ENCODE measurements at regions not wholly inside any gene's neighbourhood (a gene's known extent, or its start where the extent isn't known, plus 50 kb on each side); places are given as distances from the start of the nearest gene placed in this dataset.
"Not testable (repeated sequence)": the region's sequence is repeated elsewhere in the genome, so short reads cannot be mapped to it uniquely, and the experiment has no call there.

DNA sequence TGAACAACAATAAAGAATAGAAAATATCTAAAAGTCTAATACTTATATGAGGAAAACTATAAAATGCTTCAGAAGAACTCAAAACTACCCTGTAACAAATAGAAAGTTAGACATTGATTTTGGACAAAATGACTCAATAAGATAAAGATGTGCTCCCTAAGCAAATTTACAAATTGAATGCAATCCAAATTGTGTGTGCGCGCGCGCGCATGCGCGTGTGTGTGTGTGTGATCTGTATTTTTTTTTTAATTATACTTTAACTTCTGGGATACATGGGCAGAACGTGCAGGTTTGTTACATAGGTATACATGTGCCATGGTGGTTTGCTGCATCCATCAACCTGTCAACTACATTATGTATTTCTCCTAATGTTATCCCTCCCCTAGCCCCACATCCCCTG lies 320.8 kb upstream of the INTU start:
- TF ChIP-seq, protein P1, sequence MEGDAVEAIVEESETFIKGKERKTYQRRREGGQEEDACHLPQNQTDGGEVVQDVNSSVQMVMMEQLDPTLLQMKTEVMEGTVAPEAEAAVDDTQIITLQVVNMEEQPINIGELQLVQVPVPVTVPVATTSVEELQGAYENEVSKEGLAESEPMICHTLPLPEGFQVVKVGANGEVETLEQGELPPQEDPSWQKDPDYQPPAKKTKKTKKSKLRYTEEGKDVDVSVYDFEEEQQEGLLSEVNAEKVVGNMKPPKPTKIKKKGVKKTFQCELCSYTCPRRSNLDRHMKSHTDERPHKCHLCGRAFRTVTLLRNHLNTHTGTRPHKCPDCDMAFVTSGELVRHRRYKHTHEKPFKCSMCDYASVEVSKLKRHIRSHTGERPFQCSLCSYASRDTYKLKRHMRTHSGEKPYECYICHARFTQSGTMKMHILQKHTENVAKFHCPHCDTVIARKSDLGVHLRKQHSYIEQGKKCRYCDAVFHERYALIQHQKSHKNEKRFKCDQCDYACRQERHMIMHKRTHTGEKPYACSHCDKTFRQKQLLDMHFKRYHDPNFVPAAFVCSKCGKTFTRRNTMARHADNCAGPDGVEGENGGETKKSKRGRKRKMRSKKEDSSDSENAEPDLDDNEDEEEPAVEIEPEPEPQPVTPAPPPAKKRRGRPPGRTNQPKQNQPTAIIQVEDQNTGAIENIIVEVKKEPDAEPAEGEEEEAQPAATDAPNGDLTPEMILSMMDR (IDR thresholded peaks at IDR 0.05; ENCODE audit: borderline replicate concordance, insufficient read depth, low read depth, low read length), result no peak
- H3K4me3 ChIP-seq (ENCODE audit: low read depth, low read length), result no peak overlapping the region

DNA sequence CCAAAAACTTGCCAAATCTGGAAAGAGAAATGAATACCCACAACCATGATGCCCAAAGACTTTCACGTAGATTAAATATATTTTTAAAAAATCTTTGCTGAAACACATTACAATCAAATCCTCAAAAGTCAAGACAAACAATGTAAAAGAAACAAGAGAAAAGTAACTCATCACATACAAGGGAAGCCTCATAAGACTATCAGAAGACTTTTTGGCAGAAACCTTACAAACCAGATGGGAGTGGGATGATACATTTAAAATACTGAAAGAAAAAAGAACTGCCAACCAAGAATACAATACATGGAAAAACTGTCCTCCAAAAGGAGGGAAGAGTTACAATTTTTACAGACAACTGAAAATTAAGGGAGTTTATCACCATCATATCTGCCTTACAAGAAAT lies 319.0 kb upstream of the INTU start:
- H3K4me3 ChIP-seq (ENCODE audit: low read depth, low read length), result no peak overlapping the region
- TF ChIP-seq, protein P1 (IDR thresholded peaks at IDR 0.05; ENCODE audit: borderline replicate concordance, insufficient read depth, low read depth, low read length), result no peak

GRCh38 chr4:127327491-127327890 lies 305.3 kb upstream of the INTU start:
- TF ChIP-seq, protein P1 (IDR thresholded peaks at IDR 0.05; ENCODE audit: borderline replicate concordance, insufficient read depth, low read depth, low read length), result no peak
- no peak overlapping the region for H3K4me3 ChIP-seq (ENCODE audit: low read depth, low read length)

DNA sequence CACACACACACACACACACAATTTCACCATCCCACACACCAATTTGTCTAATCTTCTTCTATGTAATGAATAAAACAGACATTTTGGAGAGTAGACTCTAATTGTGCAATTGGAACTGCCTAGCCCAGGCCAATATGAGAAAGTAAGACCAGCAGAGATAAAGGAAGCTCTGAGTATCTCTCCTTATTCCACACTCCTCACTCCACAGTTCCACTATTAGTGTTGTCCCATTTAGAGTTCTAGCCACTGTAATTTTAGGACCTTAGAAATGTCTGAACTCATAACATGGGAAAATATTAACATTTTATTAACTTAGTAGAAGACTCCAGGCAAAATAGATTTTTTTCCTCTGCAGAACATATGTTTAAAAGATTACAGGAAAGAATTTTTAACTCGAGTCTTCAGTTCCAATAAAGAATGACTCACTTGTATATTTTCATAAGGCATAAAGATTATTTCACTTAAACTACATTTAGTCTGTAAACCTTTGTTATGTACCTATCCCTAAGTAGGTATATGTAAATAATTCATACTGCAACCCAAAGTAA lies 297.6 kb upstream of the INTU start:
- H3K4me3 ChIP-seq (ENCODE audit: low read depth, low read length), result no peak overlapping the region
- TF ChIP-seq, protein P1 (IDR thresholded peaks at IDR 0.05; ENCODE audit: borderline replicate concordance, insufficient read depth, low read depth, low read length), result no peak

DNA sequence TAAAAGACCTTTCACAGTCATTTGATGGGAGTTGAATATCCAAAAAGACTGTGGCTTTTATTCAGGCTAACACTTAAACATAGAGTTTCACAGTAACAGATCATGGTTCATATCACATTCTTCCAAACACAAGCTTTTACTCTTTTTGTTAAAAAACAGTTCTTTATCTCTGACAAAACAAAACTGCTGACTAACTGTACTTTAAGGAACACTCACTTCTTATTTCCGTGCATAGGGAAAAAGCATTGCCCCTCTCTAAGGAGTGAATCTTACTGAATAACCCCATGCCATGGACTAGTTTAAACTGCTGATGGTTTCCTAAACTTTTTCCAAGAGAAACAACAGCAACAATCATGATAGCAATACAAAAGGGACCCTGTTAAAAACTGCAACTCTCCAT lies 297.0 kb upstream of the INTU start:
- TF ChIP-seq, protein P1 (IDR thresholded peaks at IDR 0.05; ENCODE audit: borderline replicate concordance, insufficient read depth, low read depth, low read length), result no peak
- H3K4me3 ChIP-seq (ENCODE audit: low read depth, low read length), result no peak overlapping the region

GRCh38 chr4:127343123-127343522 lies 289.6 kb upstream of the INTU start:
- H3K4me3 ChIP-seq (ENCODE audit: low read depth, low read length), result not testable (repeated sequence)

DNA sequence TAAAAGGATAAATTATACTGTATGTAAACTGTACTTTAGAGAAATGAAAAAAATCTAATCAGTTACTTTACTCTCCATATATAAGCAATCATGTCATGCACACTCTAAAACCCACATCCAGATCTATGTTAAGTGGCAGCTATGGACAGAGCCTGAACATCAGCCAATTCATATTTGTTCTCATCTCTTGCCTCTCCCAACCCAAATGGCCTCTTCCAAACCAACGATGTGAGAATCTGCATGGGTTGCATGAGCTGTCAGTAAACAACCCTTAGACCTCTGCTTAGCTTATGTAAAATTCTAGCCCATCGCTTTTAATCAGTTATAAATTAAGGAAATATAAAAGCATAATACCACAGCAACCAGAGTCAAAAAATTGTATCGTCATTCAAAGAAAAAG lies 288.7 kb upstream of the INTU start:
- TF ChIP-seq, protein P1 (IDR thresholded peaks at IDR 0.05; ENCODE audit: borderline replicate concordance, insufficient read depth, low read depth, low read length), result no peak
- no peak overlapping the region for H3K4me3 ChIP-seq (ENCODE audit: low read depth, low read length)

- TF ChIP-seq, protein P1 (IDR thresholded peaks at IDR 0.05; ENCODE audit: borderline replicate concordance, insufficient read depth, low read depth, low read length), result no peak
Measured at GRCh38 chr4:127347936-127348335, 284.8 kb upstream of the INTU start.

More at GRCh38 chr4:127347936-127348335, 284.8 kb upstream of the INTU start:
- H3K4me3 ChIP-seq (ENCODE audit: low read depth, low read length), result no peak overlapping the region

All from GM12875 (cell line).